Stimulated activated naive B cell treated with anti-CD40 and anti-IgM and Interleukin-4, amounts not matched to agents 10 μg/mL and 1 μg/mL and 100 μg/mL, for 72 hours (primary cell): ENCODE measurements at regions not wholly inside any gene's neighbourhood (a gene's known extent, or its start where the extent isn't known, plus 50 kb on each side); places are given as distances from the start of the nearest gene placed in this dataset.

Experiments
- ATAC-seq, 2 donors: fragments of 150-1000 bp; cut with Tn5 transposase; replicated peaks; 2 replicates each; pipeline ENCODE4 v1.10.0; 2021; ENCODE audit warnings: moderate library complexity in 1 of 2
- DNase-seq: peaks from one replicate; pipeline ENCODE4 v3.0.0; 2021
- H3K27ac Mint-ChIP-seq: one replicate; pipeline ENCODE4 v1.8.0; 2022; ENCODE audit warnings: mild to moderate bottlenecking, mixed read lengths
- H3K27me3 Mint-ChIP-seq, 2 donors: one replicate each; pipeline ENCODE4 v1.8.0; 2022; ENCODE audit warnings: mixed read lengths in 2 of 2
- H3K36me3 Mint-ChIP-seq, 2 donors: one replicate each; pipeline ENCODE4 v1.8.0; 2022; ENCODE audit warnings: mixed read lengths in 2 of 2, mild to moderate bottlenecking in 1 of 2
- H3K4me1 Mint-ChIP-seq, 2 donors: one replicate each; pipeline ENCODE4 v1.8.0; 2022; ENCODE audit warnings: mixed read lengths in 2 of 2, mild to moderate bottlenecking in 1 of 2
- H3K4me3 Mint-ChIP-seq, 2 donors: one replicate each; pipeline ENCODE4 v1.8.0; 2022; ENCODE audit warnings: mild to moderate bottlenecking in 2 of 2, mixed read lengths in 2 of 2, moderate library complexity in 1 of 2
- H3K9me3 Mint-ChIP-seq, 2 donors: one replicate each; pipeline ENCODE4 v1.8.0; 2022; ENCODE audit warnings: mixed read lengths in 2 of 2, mild to moderate bottlenecking in 1 of 2

GRCh38 chr10:111811517-111811916, 372.0 kb downstream of the GPAM start:
- H3K4me3 Mint-ChIP-seq, result no peak overlapping the region
- H3K36me3 Mint-ChIP-seq, result no peaks in the 10 kb centered on the region
- no peak for ATAC-seq
- no peaks in the 10 kb centered on the region for H3K4me1 Mint-ChIP-seq
- H3K9me3 Mint-ChIP-seq, result peaks cover 0 to 4% of the 10 kb centered on the region in 2 donors
- DNase-seq, result no peak
- no peak overlapping the region for H3K27ac Mint-ChIP-seq
- H3K27me3 Mint-ChIP-seq, result no peaks in the 10 kb centered on the region

- Mint-ChIP-seq H3K27ac (no peak overlapping the region), H3K4me3 (no peak overlapping the region), H3K9me3 (peaks cover 0 to 1% of the 10 kb centered on the region in 2 donors), H3K4me1 (no peaks in the 10 kb centered on the region), H3K27me3 (no peaks in the 10 kb centered on the region), H3K36me3 (no peaks in the 10 kb centered on the region)
- ATAC-seq (no peak), DNase-seq (no peak)
Observed at GRCh38 chr10:111820471-111820870, 363.1 kb downstream of the GPAM start.

- Mint-ChIP-seq H3K27me3 (no peaks in the 10 kb centered on the region), H3K27ac (no peak overlapping the region), H3K36me3 (no peaks in the 10 kb centered on the region), H3K4me3 (no peak overlapping the region), H3K4me1 (no peaks in the 10 kb centered on the region), H3K9me3 (no peaks in the 10 kb centered on the region)
- ATAC-seq (no peak), DNase-seq (no peak)
Observed at GRCh38 chr10:111821871-111822270, 361.7 kb downstream of the GPAM start.

GRCh38 chr10:111822661-111823060, 360.9 kb downstream of the GPAM start:
- no peaks in the 10 kb centered on the region for H3K27me3 Mint-ChIP-seq
- ATAC-seq, result no peak
- H3K27ac Mint-ChIP-seq, result no peak overlapping the region
- H3K9me3 Mint-ChIP-seq, result no peaks in the 10 kb centered on the region
- no peaks in the 10 kb centered on the region for H3K36me3 Mint-ChIP-seq
- no peak for DNase-seq
- H3K4me1 Mint-ChIP-seq, result no peaks in the 10 kb centered on the region
- no peak overlapping the region for H3K4me3 Mint-ChIP-seq

- H3K9me3 Mint-ChIP-seq, result no peaks in the 10 kb centered on the region
- H3K4me3 Mint-ChIP-seq, result no peak overlapping the region
- no peak for DNase-seq
- H3K27me3 Mint-ChIP-seq, result no peaks in the 10 kb centered on the region
- no peaks in the 10 kb centered on the region for H3K4me1 Mint-ChIP-seq
- no peaks in the 10 kb centered on the region for H3K36me3 Mint-ChIP-seq
- ATAC-seq, result no peak
- H3K27ac Mint-ChIP-seq, result no peak overlapping the region
Observed at GRCh38 chr10:111824128-111824527, 359.4 kb downstream of the GPAM start.

GRCh38 chr10:111830359-111830758, 353.2 kb downstream of the GPAM start:
- Mint-ChIP-seq H3K27me3 (no peaks in the 10 kb centered on the region), H3K36me3 (no peaks in the 10 kb centered on the region), H3K4me3 (no peak overlapping the region), H3K9me3 (no peaks in the 10 kb centered on the region), H3K4me1 (no peaks in the 10 kb centered on the region), H3K27ac (no peak overlapping the region)
- DNase-seq (no peak), ATAC-seq (no peak)

GRCh38 chr10:111831058-111831457, 352.5 kb downstream of the GPAM start:
- Mint-ChIP-seq H3K4me1 (no peaks in the 10 kb centered on the region), H3K27me3 (no peaks in the 10 kb centered on the region), H3K9me3 (no peaks in the 10 kb centered on the region), H3K36me3 (no peaks in the 10 kb centered on the region), H3K4me3 (no peak overlapping the region), H3K27ac (no peak overlapping the region)
- ATAC-seq, result no peak
- no peak for DNase-seq

- H3K9me3 Mint-ChIP-seq, result no peaks in the 10 kb centered on the region
- H3K4me1 Mint-ChIP-seq, result no peaks in the 10 kb centered on the region
- no peak overlapping the region for H3K27ac Mint-ChIP-seq
- H3K36me3 Mint-ChIP-seq, result no peaks in the 10 kb centered on the region
- ATAC-seq, result no peak
- no peaks in the 10 kb centered on the region for H3K27me3 Mint-ChIP-seq
- H3K4me3 Mint-ChIP-seq, result no peak overlapping the region
- DNase-seq, result no peak
Observed at GRCh38 chr10:111833251-111833650, 350.3 kb downstream of the GPAM start.

- H3K27ac Mint-ChIP-seq, result no peak overlapping the region
- H3K27me3 Mint-ChIP-seq, result peaks cover 3 to 7% of the 10 kb centered on the region in 2 donors
- H3K36me3 Mint-ChIP-seq, result no peaks in the 10 kb centered on the region
- H3K4me3 Mint-ChIP-seq, result no peak overlapping the region
- DNase-seq, result no peak
- no peaks in the 10 kb centered on the region for H3K4me1 Mint-ChIP-seq
- ATAC-seq, result no peak
- H3K9me3 Mint-ChIP-seq, result no peaks in the 10 kb centered on the region
Observed at GRCh38 chr10:111835574-111835973, 348.0 kb downstream of the GPAM start.

- Mint-ChIP-seq H3K27me3 (peaks cover 3 to 7% of the 10 kb centered on the region in 2 donors), H3K27ac (no peak overlapping the region), H3K36me3 (no peaks in the 10 kb centered on the region), H3K4me1 (no peaks in the 10 kb centered on the region), H3K4me3 (no peak overlapping the region), H3K9me3 (no peaks in the 10 kb centered on the region)
- DNase-seq (no peak), ATAC-seq (no peak)
Observed at GRCh38 chr10:111836064-111836463, 347.5 kb downstream of the GPAM start.

GRCh38 chr10:111836571-111836970, 347.0 kb downstream of the GPAM start:
- H3K4me1 Mint-ChIP-seq, result no peaks in the 10 kb centered on the region
- no peaks in the 10 kb centered on the region for H3K36me3 Mint-ChIP-seq
- ATAC-seq (no peak), DNase-seq (no peak)
- H3K27me3 Mint-ChIP-seq, result peaks cover 3 to 7% of the 10 kb centered on the region in 2 donors
- no peaks in the 10 kb centered on the region for H3K9me3 Mint-ChIP-seq
- H3K27ac Mint-ChIP-seq, result no peak overlapping the region
- no peak overlapping the region for H3K4me3 Mint-ChIP-seq

- Mint-ChIP-seq H3K27me3 (peaks cover 3 to 7% of the 10 kb centered on the region in 2 donors), H3K36me3 (no peaks in the 10 kb centered on the region)
Observed at GRCh38 chr10:111837086-111837485, 346.5 kb downstream of the GPAM start.

GRCh38 chr10:111837985-111838384, 345.6 kb downstream of the GPAM start:
- Mint-ChIP-seq H3K4me3 (no peak overlapping the region), H3K36me3 (no peaks in the 10 kb centered on the region), H3K27ac (no peak overlapping the region), H3K27me3 (peaks cover 3 to 7% of the 10 kb centered on the region in 2 donors), H3K9me3 (no peaks in the 10 kb centered on the region), H3K4me1 (no peaks in the 10 kb centered on the region)
- ATAC-seq, result no peak
- no peak for DNase-seq

More at GRCh38 chr10:111837086-111837485, 346.5 kb downstream of the GPAM start:
- DNase-seq, result no peak
- no peak for ATAC-seq
- H3K9me3 Mint-ChIP-seq, result no peaks in the 10 kb centered on the region
- H3K4me3 Mint-ChIP-seq, result no peak overlapping the region
- H3K4me1 Mint-ChIP-seq, result no peaks in the 10 kb centered on the region
- H3K27ac Mint-ChIP-seq, result no peak overlapping the region

- Mint-ChIP-seq H3K4me1 (no peaks in the 10 kb centered on the region), H3K36me3 (no peaks in the 10 kb centered on the region), H3K9me3 (no peaks in the 10 kb centered on the region), H3K27ac (no peak overlapping the region), H3K27me3 (peaks cover 3 to 7% of the 10 kb centered on the region in 2 donors), H3K4me3 (no peak overlapping the region)
- DNase-seq, result no peak
- no peak for ATAC-seq
Observed at GRCh38 chr10:111840546-111840945, 343.0 kb downstream of the GPAM start.

GRCh38 chr10:111852801-111853200, 330.8 kb downstream of the GPAM start:
- Mint-ChIP-seq H3K9me3 (peaks cover 9 to 11% of the 10 kb centered on the region in 2 donors), H3K27me3 (no peaks in the 10 kb centered on the region), H3K27ac (no peak overlapping the region), H3K4me1 (no peaks in the 10 kb centered on the region), H3K36me3 (no peaks in the 10 kb centered on the region), H3K4me3 (no peak overlapping the region)
- DNase-seq, result no peak
- no peak for ATAC-seq

GRCh38 chr10:111856631-111857030, 326.9 kb downstream of the GPAM start:
- no peak overlapping the region for H3K4me3 Mint-ChIP-seq

More at GRCh38 chr10:111856631-111857030, 326.9 kb downstream of the GPAM start:
- ATAC-seq, result no peak
- DNase-seq, result no peak
- Mint-ChIP-seq H3K4me1 (no peaks in the 10 kb centered on the region), H3K9me3 (peaks cover 0 to 2% of the 10 kb centered on the region in 2 donors), H3K27me3 (no peaks in the 10 kb centered on the region), H3K36me3 (no peaks in the 10 kb centered on the region), H3K27ac (no peak overlapping the region)
